Liver (tissue), 8 donors: ENCODE measurements at regions not wholly inside any gene's neighbourhood (a gene's known extent, or its start where the extent isn't known, plus 50 kb on each side); places are given as distances from the start of the nearest gene placed in this dataset.

Source experiments
- DNase-seq: peaks from one replicate; pipeline ENCODE4 v3.0.0-alpha.2; 2017; ENCODE audit warnings: low spot score
- H3K27ac ChIP-seq, 2 donors: one replicate each; pipeline ENCODE4 v1.7.0; 2013; ENCODE audit warnings: inconsistent platforms in 2 of 2, low read length in 2 of 2, control low read depth in 1 of 2, low read depth in 1 of 2, mild to moderate bottlenecking in 1 of 2
- H3K27me3 ChIP-seq, 4 donors: one replicate each; pipeline versions ENCODE4 v1.6.1 to v1.7.0; 2013; ENCODE audit warnings: low read length in 3 of 4, inconsistent platforms in 1 of 4, mild to moderate bottlenecking in 1 of 4, moderate library complexity in 1 of 4; ENCODE audit not compliant: control insufficient read depth in 4 of 4, insufficient read depth in 4 of 4
- H3K36me3 ChIP-seq, 4 donors: one replicate each; pipeline versions ENCODE4 v1.6.1 to v1.7.0; 2013; ENCODE audit warnings: low read length in 3 of 4, mild to moderate bottlenecking in 3 of 4, low read depth in 1 of 4, moderate library complexity in 1 of 4; ENCODE audit not compliant: control insufficient read depth in 4 of 4, insufficient read depth in 3 of 4
- H3K4me1 ChIP-seq, 4 donors: one replicate each; pipeline versions ENCODE4 v1.6.1 to v1.7.0; 2013; ENCODE audit warnings: low read length in 3 of 4, mild to moderate bottlenecking in 3 of 4, moderate library complexity in 1 of 4; ENCODE audit not compliant: control insufficient read depth in 4 of 4, insufficient read depth in 4 of 4
- H3K4me3 ChIP-seq, 3 donors: one replicate each; pipeline versions ENCODE4 v1.6.1 to v1.7.0; 2013; ENCODE audit warnings: low read length in 3 of 3, control low read depth in 1 of 3, low read depth in 1 of 3, mild to moderate bottlenecking in 1 of 3
- H3K9ac ChIP-seq, 2 donors: one replicate each; pipeline ENCODE4 v1.7.0; 2013; ENCODE audit warnings: low read length in 2 of 2, mild to moderate bottlenecking in 2 of 2, moderate library complexity in 2 of 2, control low read depth in 1 of 2, low read depth in 1 of 2
- H3K9me3 ChIP-seq, 4 donors: one replicate each; pipeline versions ENCODE4 v1.6.1 to v1.7.0; 2013; ENCODE audit warnings: low read length in 3 of 4; ENCODE audit not compliant: control insufficient read depth in 4 of 4
- ATF3 ChIP-seq: IDR thresholded peaks from 2 replicates; pipeline ENCODE4 v1.6.1; 2016; ENCODE audit warnings: antibody characterized with exemption
- CTCF ChIP-seq: fragments of 150-350 bp; IDR thresholded peaks from 2 replicates; pipeline ENCODE4 v1.5.1; 2017; ENCODE audit warnings: improper control_type of control experiment, low read depth, low read length; ENCODE audit not compliant: missing input control
- EGR1 ChIP-seq, 2 donors: IDR thresholded peaks; 2 replicates each; pipeline ENCODE4 v1.6.1; 2016 to 2018; ENCODE audit warnings: antibody characterized with exemption in 2 of 2, low read depth in 2 of 2
- FOXA1 ChIP-seq: IDR thresholded peaks from 2 replicates; pipeline ENCODE4 v1.6.1; 2016; ENCODE audit warnings: antibody characterized with exemption
- FOXA2 ChIP-seq: IDR thresholded peaks from 2 replicates; pipeline ENCODE4 v1.6.1; 2016; ENCODE audit warnings: antibody characterized with exemption
- GABPA ChIP-seq, 2 donors: IDR thresholded peaks in 1 of 2; conservative IDR thresholded peaks in 1 of 2; 2 replicates each; pipeline ENCODE4 v1.6.1; 2016; ENCODE audit warnings: antibody characterized with exemption in 2 of 2, mild to moderate bottlenecking in 1 of 2, moderate library complexity in 1 of 2
- HNF4A ChIP-seq, 2 donors: conservative IDR thresholded peaks; 2 replicates each; pipeline ENCODE4 v1.6.1; 2016; ENCODE audit warnings: antibody characterized with exemption in 2 of 2, mild to moderate bottlenecking in 2 of 2
- HNF4G ChIP-seq: IDR thresholded peaks from 2 replicates; pipeline ENCODE4 v1.6.1; 2016; ENCODE audit warnings: antibody characterized with exemption
- MAX ChIP-seq: IDR thresholded peaks from 2 replicates; pipeline ENCODE4 v1.6.1; 2016; ENCODE audit warnings: antibody characterized with exemption
- NR2F2 ChIP-seq: IDR thresholded peaks from 2 replicates; pipeline ENCODE4 v1.6.1; 2016; ENCODE audit warnings: antibody characterized with exemption
- RAD21 ChIP-seq, 2 donors: IDR thresholded peaks; 2 replicates each; pipeline ENCODE4 v1.6.1; 2016; ENCODE audit warnings: antibody characterized with exemption in 2 of 2, mild to moderate bottlenecking in 2 of 2
- REST ChIP-seq: IDR thresholded peaks from 2 replicates; pipeline ENCODE4 v1.6.1; 2016; ENCODE audit warnings: antibody characterized with exemption, mild to moderate bottlenecking
- RXRA ChIP-seq, 2 donors: IDR thresholded peaks; 2 replicates each; pipeline ENCODE4 v1.6.1; 2017 to 2018; ENCODE audit warnings: antibody characterized with exemption in 2 of 2, mild to moderate bottlenecking in 1 of 2
- SP1 ChIP-seq: IDR thresholded peaks from 2 replicates; pipeline ENCODE4 v1.6.1; 2018; ENCODE audit warnings: antibody characterized with exemption, mild to moderate bottlenecking
- TAF1 ChIP-seq: conservative IDR thresholded peaks from 2 replicates; pipeline ENCODE4 v1.6.1; 2016; ENCODE audit warnings: antibody characterized with exemption, mild to moderate bottlenecking
- YY1 ChIP-seq: IDR thresholded peaks from 2 replicates; pipeline ENCODE4 v1.6.1; 2016; ENCODE audit warnings: antibody characterized with exemption, mild to moderate bottlenecking
- ZBTB33 ChIP-seq: IDR thresholded peaks from 2 replicates; pipeline ENCODE4 v1.6.1; 2016; ENCODE audit warnings: antibody characterized with exemption
- WGBS: extraction: QIAGEN DNeasy Blood & Tissue Kit; methylation state at CpG from one replicate; pipeline ENCODE4 v1.1.7; 2013; 5-methylcytosine and 5-hydroxymethylcytosine counted together
- donor health status: healthy.
- donor health status: healthy.
- donor health status: healthy.
- donor health status: healthy.
- donor health status: healthy.

- Histone ChIP-seq H3K9me3 (no peaks in the 10 kb centered on the region), H3K9ac (no peak overlapping the region), H3K4me1 (peaks cover 0 to 13% (median 1%) of the 10 kb centered on the region in 4 donors), H3K4me3 (no peak overlapping the region), H3K36me3 (no peaks in the 10 kb centered on the region), H3K27ac (no peak overlapping the region), H3K27me3 (no peaks in the 10 kb centered on the region)
- DNase-seq: no peak
- TF ChIP-seq FOXA1 (no peak), HNF4G (no peak), NR2F2 (no peak), GABPA (IDR thresholded peaks at IDR 0.05 in 1 of 2, conservative IDR thresholded peaks at IDR 0.05 in 1 of 2) (no peak), MAX (no peak), EGR1 (IDR thresholded peaks at IDR 0.05; ENCODE audit: low read depth in 2 of 2) (no peak), ZBTB33 (no peak), CTCF (no peak), TAF1 (no peak), ATF3 (no peak), RAD21 (IDR thresholded peaks at IDR 0.05) (no peak), SP1 (no peak), HNF4A (conservative IDR thresholded peaks at IDR 0.05) (no peak), FOXA2 (no peak)
- whole genome bisulfite sequencing: 96% methylated on average over 1 of the region's 1 CpG
Measured at GRCh38 chr15:70461992-70462391, 301.4 kb downstream of the UACA start.

- 86% methylated on average over 1 of the region's 1 CpG for WGBS
- Histone ChIP-seq H3K4me1 (peaks cover 0 to 13% (median 1%) of the 10 kb centered on the region in 4 donors), H3K36me3 (no peaks in the 10 kb centered on the region), H3K27ac (no peak overlapping the region), H3K4me3 (no peak overlapping the region), H3K27me3 (no peaks in the 10 kb centered on the region), H3K9ac (no peak overlapping the region), H3K9me3 (no peaks in the 10 kb centered on the region)
- TF ChIP-seq NR2F2: no peak
- no peak for TF ChIP-seq YY1
- no peak for TF ChIP-seq MAX
- TF ChIP-seq HNF4A (conservative IDR thresholded peaks at IDR 0.05): no peak
- no peak for TF ChIP-seq HNF4G
- no peak for TF ChIP-seq RAD21 (IDR thresholded peaks at IDR 0.05)
- TF ChIP-seq CTCF: no peak
- no peak for TF ChIP-seq SP1
- TF ChIP-seq REST: no peak
- TF ChIP-seq RXRA (IDR thresholded peaks at IDR 0.05): no peak
- no peak for TF ChIP-seq ZBTB33
- no peak for TF ChIP-seq ATF3
- TF ChIP-seq FOXA2: no peak
- TF ChIP-seq GABPA (IDR thresholded peaks at IDR 0.05 in 1 of 2, conservative IDR thresholded peaks at IDR 0.05 in 1 of 2): no peak
- no peak for DNase-seq
Measured at GRCh38 chr15:70461017-70461416, 302.3 kb downstream of the UACA start.
